Astrocyte of the spinal cord (primary cell): ENCODE measurements at regions not wholly inside any gene's neighbourhood (a gene's known extent, or its start where the extent isn't known, plus 50 kb on each side); places are given as distances from the start of the nearest gene placed in this dataset.

Source experiments
- DNase-seq: peaks from one replicate; pipeline ENCODE4 v3.0.0; 2011; ENCODE audit warnings: low read depth, low spot score
- H3K4me3 ChIP-seq: 2 replicates; pipeline ENCODE4 v1.5.1; 2011; ENCODE audit warnings: low read depth, mild to moderate bottlenecking, low read length, moderate library complexity
- in situ Hi-C: cut with HindIII; loops from 2 replicates; pipeline ENCODE4 v1.10.0; 2017; ENCODE audit warnings: low sequenced_read_pairs
- TF ChIP-seq, protein P1 (sequence below): IDR thresholded peaks from 2 replicates; pipeline ENCODE4 v1.5.1; 2012; ENCODE audit warnings: low read depth, mild to moderate bottlenecking, low read length, inconsistent platforms

DNA sequence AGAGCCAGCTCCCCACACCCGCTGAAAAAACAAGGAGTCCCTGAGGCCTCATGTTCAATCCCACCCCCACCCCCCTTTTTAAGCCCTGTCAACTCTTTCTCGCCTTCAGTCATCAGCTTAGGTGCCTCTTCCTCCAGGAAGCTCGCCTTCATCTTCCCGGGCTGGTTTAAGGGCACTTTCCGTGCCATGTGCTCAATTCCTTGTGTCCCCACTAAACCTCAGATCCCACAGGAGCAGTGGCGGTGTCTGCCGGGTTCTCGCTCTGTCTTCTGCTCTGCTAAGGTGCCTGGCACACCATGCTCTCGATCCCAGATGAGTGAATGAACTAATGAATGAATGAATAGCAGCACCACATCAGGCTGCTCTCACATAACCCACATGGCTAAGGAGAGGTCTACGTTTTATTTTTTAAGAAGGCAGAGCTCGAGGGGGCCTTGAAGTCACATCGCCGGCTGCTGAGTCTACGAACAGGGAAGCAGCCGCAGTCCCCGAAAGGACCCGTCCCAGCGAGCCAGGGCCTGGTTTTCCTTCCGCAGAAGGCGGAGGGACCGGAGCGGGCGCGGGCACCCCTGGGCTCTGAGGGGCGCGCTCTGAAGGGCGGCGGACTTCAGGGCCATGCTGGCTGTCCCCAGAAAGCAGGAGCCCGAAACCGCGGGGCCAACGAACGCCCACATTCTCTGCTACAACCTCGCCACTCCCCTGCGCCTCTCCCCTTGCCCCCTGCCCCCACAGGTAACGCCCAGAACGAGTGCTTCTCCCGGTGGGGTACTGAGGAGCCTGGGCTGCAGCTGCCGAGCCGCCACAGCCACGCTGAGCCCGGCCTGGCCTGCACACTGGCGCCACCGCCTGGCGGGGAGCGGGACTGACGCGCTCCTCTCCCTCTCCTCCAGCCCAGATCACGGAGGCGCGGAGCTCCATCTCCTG, 73.4 kb upstream of the KCNMA1 start:
- peak overlapping the region; percentile 42 for H3K4me3 ChIP-seq
- DNase-seq: peak; percentile 63
- in situ Hi-C loops: no loop called here
- TF ChIP-seq, protein P1, sequence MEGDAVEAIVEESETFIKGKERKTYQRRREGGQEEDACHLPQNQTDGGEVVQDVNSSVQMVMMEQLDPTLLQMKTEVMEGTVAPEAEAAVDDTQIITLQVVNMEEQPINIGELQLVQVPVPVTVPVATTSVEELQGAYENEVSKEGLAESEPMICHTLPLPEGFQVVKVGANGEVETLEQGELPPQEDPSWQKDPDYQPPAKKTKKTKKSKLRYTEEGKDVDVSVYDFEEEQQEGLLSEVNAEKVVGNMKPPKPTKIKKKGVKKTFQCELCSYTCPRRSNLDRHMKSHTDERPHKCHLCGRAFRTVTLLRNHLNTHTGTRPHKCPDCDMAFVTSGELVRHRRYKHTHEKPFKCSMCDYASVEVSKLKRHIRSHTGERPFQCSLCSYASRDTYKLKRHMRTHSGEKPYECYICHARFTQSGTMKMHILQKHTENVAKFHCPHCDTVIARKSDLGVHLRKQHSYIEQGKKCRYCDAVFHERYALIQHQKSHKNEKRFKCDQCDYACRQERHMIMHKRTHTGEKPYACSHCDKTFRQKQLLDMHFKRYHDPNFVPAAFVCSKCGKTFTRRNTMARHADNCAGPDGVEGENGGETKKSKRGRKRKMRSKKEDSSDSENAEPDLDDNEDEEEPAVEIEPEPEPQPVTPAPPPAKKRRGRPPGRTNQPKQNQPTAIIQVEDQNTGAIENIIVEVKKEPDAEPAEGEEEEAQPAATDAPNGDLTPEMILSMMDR: peak; percentile 93

DNA sequence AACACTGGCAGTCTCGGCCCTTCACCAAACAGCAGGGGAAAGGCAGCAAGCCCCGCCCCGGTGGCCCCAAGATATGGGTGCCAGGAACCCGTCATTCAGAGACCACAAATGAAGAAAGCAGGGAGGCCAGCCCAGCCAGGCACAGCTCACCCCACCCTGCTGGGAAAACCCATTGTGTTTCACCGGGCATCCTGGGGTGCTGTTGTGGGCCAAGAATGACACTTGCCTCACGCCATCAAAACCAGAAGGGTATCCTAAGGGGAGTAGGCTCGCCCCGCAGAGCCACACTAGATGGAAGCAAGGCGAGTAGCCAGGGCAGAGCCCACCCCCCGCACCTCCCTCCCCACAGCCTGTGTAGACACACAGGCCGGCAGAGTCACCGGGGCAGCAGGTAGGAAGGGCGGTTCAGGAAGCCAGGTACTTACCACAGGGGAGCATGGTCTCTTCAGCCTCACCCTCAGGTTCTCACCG, 72.5 kb upstream of the KCNMA1 start:
- TF ChIP-seq, protein P1: no peak
- no peak overlapping the region for H3K4me3 ChIP-seq
- in situ Hi-C loops: no loop called here
- no peak for DNase-seq

DNA sequence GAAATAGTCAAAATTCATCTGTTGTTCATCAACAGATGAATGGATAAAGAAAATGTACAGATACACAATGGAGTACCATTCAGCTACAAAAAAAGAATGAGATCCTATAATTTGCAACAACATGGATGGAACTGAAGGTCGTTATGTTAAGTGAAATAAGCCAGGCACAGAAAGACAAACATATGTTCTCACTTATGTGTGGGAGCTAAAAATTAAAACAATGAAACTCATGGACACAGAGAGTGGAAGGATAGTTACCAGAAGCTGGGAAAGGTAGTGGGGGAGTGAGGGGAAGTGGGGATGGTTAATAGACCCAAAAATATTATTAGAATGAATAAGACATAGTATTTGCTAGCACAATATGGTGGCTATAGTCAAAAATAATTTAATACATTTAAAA, 70.0 kb upstream of the KCNMA1 start:
- TF ChIP-seq, protein P1: no peak
- in situ Hi-C loops: no loop called here
- no peak for DNase-seq
- H3K4me3 ChIP-seq: no peak overlapping the region

DNA sequence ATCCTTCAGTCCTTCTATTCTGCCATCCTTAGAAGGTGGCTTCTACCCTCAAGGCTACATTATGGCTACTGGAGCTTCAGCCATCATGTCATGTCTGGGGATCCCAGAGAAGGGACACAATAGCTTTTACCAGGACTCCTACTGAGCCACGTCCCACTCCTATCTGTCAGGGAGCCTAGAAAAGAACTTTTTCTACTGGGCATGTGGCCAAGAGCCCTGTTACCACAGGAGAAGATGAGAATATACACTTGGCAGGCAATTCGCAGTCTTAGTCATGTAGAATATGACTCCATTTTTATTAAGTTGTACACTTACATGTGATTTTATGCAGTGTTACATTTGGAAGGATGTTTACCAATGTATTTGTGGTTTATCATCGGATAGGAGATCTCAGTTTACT, 64.6 kb upstream of the KCNMA1 start:
- in situ Hi-C loops: no loop called here
- no peak overlapping the region for H3K4me3 ChIP-seq
- TF ChIP-seq, protein P1: no peak
- DNase-seq: peak; percentile 92

DNA sequence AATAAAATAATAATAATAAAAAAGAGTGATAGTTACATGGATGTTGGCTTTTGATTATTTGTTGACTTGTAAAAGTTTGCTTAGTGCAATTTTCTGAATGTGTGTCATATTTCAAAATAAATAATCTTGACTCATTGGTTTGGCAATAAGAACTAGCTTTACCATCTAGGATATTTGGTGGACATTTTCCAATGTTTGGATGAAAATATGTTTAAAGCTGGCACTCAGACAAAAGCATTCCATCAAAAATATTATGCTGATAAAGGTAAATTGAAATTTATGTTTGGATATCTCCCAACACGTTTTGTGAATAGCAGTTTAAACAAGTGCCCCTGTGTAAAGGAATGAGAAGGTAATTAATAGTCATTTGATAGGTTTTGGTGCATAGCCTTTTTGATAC, 62.5 kb upstream of the KCNMA1 start:
- DNase-seq: no peak
- in situ Hi-C loops: no loop called here
- no peak overlapping the region for H3K4me3 ChIP-seq
- TF ChIP-seq, protein P1: no peak

DNA sequence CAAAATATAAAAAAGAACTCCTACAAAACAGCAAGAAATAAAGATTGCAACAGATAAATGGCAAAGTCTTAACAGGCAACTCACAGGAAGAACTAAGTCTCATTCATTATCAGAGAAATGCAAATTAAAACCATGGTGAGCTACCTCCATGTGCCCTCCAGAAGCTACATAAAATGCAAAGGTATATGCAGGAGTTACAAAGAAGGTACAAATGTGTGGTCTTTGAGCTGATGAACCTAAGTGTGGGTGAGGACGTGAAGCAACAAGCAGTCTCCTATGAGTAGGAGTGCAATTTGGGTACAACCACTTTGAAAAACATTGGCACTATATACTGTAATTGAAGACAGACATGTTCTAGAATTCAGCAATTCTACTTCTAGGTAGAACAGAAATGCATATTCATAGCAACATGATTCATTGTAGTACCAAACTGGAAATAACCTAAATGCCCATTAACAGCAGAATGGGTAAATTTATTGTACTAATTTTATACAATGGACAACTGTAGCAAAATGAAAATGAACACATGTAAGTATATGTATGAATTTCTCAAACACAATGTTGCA, 61.6 kb upstream of the KCNMA1 start:
- in situ Hi-C loops: no loop called here
- H3K4me3 ChIP-seq: no peak overlapping the region
- TF ChIP-seq, protein P1: no peak
- DNase-seq: no peak
